ENCODE measurements at regions not wholly inside any gene's neighbourhood (a gene's known extent, or its start where the extent isn't known, plus 50 kb on each side); places are given as distances from the start of the nearest gene placed in this dataset.
"Not testable (repeated sequence)": the region's sequence is repeated elsewhere in the genome, so short reads cannot be mapped to it uniquely, and the experiment has no call there.

DNA sequence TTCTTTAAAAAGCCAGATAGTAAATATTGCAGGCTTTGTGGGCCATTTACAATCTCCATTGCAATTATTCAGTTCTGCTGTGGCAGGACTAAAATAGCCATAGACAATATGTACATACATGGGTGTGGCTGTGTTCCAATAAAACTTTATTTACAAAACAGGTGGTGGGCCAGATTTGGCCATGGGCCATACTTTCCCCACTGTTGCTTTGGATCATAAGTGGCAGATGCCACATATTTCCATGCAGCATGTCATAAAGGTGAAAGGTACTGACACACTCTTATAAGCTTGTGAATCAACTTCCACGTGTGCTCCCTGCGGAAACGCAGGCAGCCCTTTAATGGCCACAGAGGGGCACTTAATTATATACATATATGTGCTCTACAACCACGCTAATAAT, 244.4 kb upstream of the FOXN3 start:
- H3K4me3 ChIP-seq (ENCODE audit: low read depth, low read length) = no peak overlapping the region

DNA sequence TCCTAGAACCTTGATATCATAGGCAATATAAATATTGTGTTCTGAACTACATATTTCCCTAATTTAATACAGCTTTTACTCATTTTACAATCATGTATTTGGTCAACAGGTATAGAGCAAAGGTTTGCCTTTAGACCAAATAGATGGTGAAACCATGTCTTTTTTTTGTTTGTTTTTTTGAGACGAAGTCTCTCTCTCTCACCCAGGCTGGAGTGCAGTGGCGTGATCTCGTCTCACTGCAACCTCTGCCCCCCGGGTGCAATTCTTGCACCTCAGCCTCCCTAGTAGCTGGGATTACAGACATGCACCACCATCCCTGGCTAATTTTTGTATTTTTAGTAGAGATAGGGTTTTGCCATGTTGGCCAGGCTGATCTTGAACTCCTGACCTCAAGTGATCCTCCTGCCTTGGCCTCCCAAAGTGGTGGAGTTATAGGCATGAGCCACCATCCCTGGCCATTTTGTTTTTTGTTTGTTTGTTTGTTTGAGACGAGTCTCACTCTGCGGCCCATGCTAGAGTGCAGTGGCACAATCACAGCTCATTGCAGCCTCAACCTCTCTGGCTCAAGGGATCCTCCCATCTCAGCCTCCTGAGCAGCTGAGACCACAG, 243.7 kb upstream of the FOXN3 start:
- H3K4me3 ChIP-seq (ENCODE audit: low read depth, low read length) = not testable (repeated sequence)

DNA sequence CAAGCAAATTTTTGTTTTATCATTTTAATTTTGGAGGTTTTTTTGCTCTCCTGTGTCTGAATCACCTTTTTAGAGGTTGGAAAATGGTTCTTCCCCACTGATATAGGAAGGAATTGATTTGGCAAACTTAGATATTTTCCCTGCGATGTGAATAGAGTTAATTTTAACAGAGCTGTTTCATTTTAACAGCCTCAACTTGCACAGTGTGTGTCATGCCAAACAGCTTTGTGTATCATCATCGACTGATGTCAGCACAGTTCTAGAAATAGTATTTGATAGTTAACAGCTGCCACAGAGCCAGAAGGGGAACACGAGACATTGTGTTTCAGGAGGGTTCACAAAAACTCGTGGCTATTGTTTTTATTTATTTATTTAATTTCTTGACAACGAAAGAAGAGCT, 243.1 kb upstream of the FOXN3 start:
- no peak overlapping the region for H3K4me3 ChIP-seq (ENCODE audit: low read depth, low read length)

DNA sequence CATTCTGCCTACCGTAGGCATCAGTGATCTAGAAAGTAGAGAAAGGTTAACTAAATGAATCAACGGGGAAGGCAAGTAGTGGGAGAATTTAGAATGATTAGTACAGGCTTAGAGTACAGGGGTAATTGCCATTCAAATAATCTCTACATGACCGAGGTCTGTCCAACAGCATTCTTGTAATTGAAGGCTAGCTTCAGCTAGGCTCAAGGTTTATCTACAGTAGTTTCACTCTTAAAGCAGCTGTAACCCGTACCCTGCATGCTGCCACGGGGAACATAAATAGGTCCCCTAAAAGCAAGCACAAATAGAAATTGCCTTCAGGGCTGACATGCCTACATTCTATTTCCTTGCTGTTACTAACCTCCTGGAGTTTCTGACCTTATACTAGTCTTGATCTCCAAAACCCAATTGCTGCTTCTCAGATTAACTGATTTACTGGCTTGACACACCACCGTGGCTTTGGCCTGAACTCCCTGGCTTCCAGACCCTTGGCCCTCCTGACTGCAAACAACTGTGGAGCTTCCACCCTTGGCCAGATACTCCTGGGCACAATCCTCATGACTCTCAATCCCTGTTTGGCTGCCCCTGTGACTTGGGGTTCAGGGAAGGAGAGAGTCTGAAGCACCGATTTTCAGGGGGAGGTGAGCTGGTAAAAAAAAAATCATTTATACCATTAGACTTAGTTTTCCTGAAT, 242.1 kb upstream of the FOXN3 start:
- no peak overlapping the region for H3K4me3 ChIP-seq (ENCODE audit: low read depth, low read length)

DNA sequence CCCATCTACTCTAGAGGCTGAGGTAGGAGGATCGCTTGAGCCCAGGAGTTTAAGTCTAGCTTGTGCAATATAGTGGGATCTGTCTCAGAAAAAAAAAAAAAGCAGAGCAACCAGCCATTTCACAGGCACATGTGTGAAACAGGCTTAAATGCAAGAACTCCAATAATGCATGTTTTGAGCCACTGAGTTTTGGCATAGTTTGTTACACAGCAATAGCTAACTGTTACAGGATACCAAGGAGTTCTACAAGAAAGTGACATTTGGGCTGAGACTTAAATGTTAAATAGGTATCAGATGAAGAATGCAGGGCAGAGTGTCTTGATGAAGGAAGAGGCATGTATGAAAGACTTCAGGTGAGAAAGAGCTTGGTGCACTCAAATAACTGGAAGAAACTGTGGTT, 240.0 kb upstream of the FOXN3 start:
- H3K4me3 ChIP-seq (ENCODE audit: low read depth, low read length) = no peak overlapping the region

DNA sequence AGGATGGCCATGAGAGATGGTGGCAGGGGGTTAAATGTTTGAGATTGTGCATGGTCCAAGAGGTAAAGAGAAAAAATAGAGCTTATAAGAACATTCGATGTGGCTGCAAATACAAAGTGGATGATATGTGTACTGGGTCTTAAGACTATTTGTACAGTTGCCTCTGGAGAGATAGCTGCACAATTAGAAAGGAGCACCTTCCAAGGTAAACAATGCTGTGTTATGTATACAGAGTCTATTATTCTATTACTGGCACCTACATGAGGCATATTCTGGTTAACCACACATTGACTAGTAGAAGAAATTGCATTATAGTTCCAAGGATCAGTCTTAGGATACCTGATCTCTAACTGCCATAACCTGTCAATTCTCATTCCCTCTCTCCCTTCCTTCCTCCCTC, 238.0 kb upstream of the FOXN3 start:
- no peak overlapping the region for H3K4me3 ChIP-seq (ENCODE audit: low read depth, low read length)

DNA sequence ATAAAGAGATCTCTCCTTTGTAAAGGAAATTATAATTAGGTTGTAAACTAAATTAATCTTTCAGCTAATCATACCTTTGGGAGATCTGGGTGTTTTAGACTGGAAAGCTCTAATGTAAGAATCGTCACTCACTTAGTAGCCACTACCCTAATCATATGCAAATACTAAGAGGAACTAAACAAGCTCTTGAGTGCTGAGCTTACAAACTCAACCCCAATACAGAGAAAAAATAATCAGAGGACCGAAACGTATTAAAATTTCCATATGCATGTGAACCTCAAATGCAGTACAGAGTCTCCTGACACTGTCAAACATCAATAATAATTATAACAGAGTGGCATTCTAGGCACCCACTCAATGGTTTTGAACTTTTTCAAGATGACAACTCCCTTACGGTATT, 235.3 kb upstream of the FOXN3 start:
- no peak overlapping the region for H3K4me3 ChIP-seq (ENCODE audit: low read depth, low read length)

DNA sequence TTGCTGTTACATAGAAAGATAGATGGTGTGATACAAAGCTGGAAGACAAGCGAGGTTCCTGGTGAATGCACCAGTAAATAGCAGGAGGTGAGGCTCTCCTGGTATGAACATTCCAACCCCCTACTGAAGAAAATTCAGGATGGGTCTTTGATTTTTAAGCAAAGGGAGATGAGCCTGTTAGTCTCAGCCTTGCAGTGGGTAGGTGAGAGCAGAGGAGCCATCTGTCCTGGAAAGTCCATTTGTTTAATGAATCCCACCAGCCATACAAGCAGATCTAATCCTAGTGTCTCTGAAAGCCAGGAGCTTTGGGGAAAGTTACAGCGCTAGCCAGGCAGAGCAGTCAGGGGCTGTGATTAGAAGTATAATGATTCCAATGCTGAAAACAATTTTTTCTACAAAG, 234.8 kb upstream of the FOXN3 start:
- no peak overlapping the region for H3K4me3 ChIP-seq (ENCODE audit: low read depth, low read length)

DNA sequence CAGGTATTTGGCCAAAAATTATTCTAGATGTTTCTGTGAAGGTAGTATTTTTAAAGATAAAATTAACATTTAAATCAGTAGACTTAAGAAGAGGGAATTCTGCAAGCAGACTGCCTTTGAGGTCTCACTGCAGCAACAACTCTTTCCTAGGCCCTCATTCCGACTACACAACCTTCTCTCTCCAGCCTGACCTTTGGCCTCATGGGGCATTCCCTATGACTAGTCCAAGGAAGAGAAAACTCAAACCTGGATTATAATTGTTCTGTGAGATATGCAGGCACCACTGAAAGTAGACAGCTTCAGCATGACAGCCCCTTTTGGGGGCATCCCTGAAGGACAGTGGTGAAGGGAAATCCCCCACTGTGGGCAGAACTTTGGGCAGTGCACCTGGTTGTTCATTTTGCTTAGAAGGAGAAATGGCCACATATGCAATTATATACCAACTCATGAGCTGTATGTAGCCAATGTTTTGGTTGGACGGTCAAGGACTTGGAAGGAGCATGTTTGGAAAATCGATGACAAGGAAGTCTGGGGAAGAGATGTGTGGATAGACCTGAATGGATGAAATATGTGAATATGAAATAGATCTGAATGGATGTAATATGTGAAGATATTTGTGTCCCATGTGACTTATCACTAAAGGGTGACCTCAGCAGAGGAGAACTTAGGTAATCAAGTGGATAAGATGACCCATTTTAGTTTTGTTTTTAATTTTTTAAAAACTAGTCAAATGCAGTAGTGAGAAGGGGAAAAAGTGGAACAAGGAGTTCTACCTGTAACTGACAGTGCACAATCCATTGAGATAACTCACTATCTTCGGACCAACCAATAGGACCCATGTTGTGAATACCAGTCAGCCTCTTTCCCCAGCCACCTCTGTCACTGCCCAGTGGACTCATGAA, 233.3 kb upstream of the FOXN3 start:
- H3K4me3 ChIP-seq (ENCODE audit: low read depth, low read length) = no peak overlapping the region

DNA sequence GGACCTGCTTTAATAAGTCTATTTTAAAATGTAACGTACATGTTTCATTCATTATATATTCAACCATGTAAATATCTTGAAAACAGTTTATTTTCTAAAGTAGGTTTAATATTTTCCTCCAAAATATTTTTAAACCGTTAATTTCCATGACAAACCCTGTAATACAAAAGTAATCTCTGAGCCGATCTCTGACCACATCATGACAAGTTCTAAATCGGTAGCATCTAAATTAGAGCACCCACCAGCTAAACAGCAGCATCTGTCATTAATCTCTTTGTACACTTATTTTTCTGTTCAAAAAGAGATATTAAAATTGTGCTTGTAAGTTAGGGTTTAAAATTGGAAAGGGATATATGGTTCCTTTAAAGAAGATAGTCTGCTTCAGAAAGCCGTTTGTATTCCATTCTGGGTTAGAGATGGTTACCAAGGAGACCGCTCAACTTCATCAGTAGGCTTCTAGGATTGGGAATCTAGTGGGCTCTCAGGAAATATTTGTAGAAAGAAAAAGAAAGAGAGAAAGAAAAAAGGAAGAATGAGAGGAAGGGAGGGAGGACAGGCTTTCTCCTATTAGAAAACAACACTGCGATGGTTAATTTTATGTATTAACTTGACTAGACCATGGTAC, 232.5 kb upstream of the FOXN3 start:
- H3K4me3 ChIP-seq (ENCODE audit: low read depth, low read length) = no peak overlapping the region

DNA sequence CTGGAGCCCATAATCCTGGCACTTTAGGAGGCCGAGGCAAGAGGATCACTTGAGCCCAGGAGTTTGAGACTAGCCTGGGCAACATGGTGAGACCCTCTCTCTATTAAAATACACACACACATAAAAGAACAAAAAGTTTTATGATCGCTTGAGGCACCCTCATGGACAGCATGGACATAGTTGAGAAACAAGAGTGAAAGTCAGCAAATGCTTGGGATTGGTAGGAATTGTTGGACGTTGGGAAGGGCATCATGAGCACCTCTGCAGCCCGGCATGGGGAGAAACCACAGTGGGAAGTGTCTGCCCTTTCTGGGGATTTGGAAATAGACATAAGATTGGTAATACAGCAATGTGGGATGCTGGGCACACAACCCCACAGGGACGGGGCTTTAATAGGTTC, 231.9 kb upstream of the FOXN3 start:
- H3K4me3 ChIP-seq (ENCODE audit: low read depth, low read length) = no peak overlapping the region

DNA sequence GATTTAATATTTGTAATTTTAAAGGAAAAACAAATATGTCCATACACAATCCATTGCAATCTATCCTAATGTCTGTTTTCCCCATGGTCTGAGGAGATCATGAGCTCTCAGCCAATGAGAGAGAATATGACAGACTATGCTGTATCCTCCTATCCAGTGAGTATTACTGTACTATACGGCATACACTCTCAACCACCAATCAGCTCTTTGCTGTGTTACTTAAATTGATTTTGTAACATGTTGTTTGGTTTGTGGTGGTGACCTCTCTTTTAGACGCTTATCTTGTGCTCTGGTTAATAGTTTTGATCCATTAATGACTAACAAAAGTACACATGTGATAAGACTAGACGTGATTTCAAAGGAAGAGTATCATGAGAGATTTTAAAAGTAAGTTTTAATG, 231.5 kb upstream of the FOXN3 start:
- H3K4me3 ChIP-seq (ENCODE audit: low read depth, low read length) = no peak overlapping the region

DNA sequence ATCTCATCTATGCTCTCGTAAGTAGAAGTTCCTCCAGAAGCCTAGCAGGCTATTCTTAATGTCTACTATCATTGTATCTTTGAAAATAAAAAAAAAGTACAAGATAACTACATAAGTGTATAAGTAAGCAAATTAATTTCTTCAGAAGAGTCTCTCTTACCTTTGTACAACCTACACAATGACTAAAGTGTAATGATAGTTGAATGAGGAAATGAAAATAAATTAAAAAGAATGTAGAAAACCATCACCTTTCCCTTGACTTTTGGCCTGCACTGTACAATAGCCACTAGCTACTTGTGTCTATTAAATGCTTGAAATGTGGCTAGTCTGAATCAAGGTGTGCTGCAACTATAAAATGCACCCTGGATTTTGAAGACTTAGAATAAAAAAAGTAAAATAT, 229.9 kb upstream of the FOXN3 start:
- H3K4me3 ChIP-seq (ENCODE audit: low read depth, low read length) = no peak overlapping the region

DNA sequence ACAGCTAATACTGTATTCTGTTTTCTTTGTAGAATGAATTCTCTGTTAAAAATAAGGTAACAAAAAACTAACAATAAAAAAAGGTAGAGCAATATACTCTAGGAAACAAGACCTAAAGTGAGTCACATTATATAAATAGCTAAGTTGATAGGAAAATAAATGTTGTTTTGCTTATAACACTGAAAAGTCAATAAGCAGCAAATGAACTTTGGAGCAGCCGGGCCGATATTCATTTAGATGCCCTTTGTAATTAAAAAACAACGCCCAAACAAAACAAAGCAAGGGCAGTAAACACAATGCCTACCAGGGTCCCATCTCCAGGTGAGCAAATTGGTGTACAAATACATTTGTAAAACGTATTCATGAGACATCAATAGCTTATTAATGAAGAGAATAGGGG, 227.6 kb upstream of the FOXN3 start:
- H3K4me3 ChIP-seq (ENCODE audit: low read depth, low read length) = no peak overlapping the region

DNA sequence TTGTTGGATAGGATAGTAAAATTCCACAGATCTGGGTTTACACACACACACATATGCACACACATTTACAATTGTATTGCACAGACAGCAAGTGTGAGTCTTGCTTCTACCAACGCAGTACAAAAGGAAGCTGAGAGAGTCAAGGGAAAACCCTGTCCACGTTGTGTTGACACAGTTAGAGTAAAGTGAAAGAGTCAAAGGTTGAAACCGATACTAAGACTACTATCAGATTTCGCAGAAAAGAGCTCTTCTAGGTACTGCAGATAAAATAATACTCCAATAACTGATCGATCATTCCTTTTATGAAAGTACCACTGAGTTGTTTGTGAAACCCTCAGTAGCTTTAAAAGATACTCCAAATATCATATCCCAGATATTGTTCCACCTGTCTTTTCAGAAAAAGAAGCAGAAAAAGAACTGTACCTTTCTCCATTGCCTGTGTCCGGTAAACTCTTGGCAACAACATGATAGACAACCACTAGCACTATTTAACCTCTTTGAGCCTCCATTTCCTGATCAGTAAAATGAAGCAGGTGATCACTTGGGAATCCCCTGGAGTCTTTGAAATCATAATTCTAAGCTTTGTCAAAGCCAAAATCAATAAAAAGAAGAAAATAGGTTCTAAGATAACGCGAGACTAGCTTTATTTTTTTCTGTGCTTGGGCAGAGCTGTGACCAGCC, 224.6 kb upstream of the FOXN3 start:
- no peak overlapping the region for H3K4me3 ChIP-seq (ENCODE audit: low read depth, low read length)

DNA sequence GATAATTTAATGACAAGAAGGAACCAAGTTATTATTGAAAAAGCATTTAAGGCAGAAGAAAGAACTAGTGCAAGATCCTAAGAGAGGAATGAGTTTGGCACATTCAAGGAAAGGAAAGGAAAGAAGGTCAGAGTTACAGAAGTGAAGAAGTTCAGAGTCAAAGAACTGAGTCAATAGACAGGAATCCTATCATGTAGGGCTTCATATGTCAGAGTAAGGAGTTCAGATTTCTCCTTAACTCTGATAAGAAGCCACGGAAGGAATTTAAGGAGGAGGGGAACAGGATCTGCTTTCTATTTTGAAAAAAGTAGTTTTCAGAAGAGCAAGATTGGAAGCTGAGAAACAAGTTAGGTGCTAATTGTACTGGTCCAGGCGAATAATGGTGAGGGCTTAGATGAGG, 223.1 kb upstream of the FOXN3 start:
- no peak overlapping the region for H3K4me3 ChIP-seq (ENCODE audit: low read depth, low read length)

DNA sequence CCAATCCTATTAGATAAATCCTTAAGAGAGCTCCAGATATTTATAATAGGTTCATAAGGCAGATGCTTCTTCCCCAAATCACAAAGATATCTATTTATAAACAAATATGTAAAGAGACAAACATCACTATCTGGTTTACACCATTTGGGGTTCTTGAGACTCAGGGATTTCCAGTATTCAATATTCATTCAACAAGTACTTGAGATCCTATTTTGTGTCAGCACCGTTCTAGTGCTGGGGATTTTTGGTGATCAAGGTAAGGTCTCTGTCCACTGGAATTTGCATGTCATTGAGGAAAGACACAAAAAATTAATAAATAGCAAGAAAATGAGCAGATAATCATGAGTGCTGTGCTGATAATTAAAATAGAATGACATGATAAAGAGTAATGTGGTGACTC, 222.7 kb upstream of the FOXN3 start:
- H3K4me3 ChIP-seq (ENCODE audit: low read depth, low read length) = no peak overlapping the region

DNA sequence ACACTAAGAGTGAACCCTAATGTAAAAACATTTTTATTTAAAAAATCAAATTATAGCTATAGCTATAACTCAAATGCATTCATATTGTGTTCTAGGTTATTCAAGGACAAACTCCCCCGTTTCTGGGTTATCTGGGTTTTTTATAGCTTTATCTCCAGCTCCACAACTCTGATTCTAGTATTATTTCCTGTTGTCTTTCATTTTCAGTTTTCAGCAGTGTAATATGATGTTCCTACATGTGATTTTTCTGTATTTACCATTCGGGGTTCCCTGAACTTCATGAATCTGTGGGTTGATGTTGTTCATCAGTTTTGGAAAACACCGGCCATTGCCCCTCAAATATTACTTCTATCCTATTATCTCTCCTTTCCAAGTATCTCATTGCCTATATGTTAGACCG, 221.9 kb upstream of the FOXN3 start:
- H3K4me3 ChIP-seq (ENCODE audit: low read depth, low read length) = no peak overlapping the region

DNA sequence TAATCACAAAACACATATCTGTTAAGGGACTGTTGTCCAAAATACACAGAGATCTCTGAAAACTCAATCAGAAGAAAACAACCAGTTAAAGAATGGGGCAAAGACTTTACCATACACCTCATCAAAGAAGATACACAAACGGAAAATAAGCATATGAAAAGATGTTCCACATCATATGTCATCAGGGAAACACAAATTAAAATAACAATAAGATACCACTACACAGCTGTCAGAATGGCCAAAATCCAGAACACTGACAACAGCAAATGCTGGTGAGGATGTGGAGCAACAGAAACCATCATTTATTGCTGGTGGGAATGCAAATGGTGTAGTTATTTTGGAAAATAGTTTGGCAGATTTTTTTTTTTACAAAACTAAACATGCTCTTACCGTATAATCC, 220.5 kb upstream of the FOXN3 start:
- H3K4me3 ChIP-seq (ENCODE audit: low read depth, low read length) = no peak overlapping the region

DNA sequence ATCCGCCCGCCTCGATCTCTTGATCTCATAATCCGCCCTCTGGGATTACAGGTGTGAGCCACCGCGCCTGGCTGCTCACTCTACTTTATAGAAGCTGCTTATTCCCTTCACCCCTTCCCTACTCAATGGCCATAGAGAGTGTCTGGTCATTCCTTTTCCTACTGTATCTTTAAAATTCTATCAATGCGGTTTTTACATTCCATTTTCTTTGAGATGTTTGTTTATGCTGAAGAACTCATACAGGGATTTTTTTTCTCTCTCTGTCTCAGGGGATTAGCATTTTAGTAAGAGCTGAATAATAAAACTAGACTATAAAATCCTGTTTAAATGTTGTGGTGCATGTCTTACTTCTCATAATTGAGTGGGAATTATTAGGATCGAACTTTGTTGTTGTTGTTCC, 218.6 kb upstream of the FOXN3 start:
- H3K4me3 ChIP-seq (ENCODE audit: low read depth, low read length) = no peak overlapping the region

DNA sequence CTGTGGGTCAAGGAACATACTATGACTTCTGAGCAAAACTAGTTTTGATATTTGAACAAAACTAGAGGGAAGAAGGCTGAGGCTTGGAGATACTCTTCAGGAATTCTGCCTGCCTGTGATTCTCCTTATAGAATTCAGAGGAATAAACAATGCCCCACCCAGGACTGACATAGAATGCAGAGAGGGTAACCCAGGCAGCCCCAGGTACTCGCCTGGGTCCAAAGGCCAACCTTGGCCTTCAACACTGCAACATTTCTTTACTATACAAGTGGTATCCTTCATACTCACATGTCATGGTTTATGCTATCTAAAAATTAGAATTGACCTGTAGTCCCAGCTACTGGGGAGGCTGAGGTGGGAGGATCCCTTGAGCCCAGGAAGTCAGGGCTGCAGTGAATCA, 217.0 kb upstream of the FOXN3 start:
- no peak overlapping the region for H3K4me3 ChIP-seq (ENCODE audit: low read depth, low read length)
